Spleen (tissue), 11 donors: ENCODE measurements at regions not wholly inside any gene's neighbourhood (a gene's known extent, or its start where the extent isn't known, plus 50 kb on each side); places are given as distances from the start of the nearest gene placed in this dataset.

ENCODE experiments used
- DNase-seq: peaks from one replicate; pipeline ENCODE4 v3.0.0-alpha.2; 2020
- H3K27ac ChIP-seq, 8 donors: fragments of 200-600 bp; sonication (generic) in 7 of 8; 1 replicate in 4 of 8; 2 replicates in 4 of 8; pipeline versions ENCODE4 v1.5.0 to v1.8.0; 2016 to 2021; ENCODE audit warnings: inconsistent platforms in 4 of 8, mild to moderate bottlenecking in 4 of 8, moderate library complexity in 1 of 8
- H3K27me3 ChIP-seq, 7 donors: fragments of 200-600 bp; sonication (generic) in 6 of 7; replicated peaks in 1 of 7; 1 replicate in 4 of 7; 2 replicates in 3 of 7; pipeline versions ENCODE4 v1.5.0 to v1.8.0; 2016 to 2021; ENCODE audit warnings: inconsistent platforms in 3 of 7, mild to moderate bottlenecking in 1 of 7
- H3K36me3 ChIP-seq, 6 donors: fragments of 200-600 bp; sonication (generic) in 5 of 6; 1 replicate in 4 of 6; 2 replicates in 2 of 6; pipeline versions ENCODE4 v1.5.0 to v1.8.0; 2016 to 2021; ENCODE audit warnings: inconsistent platforms in 2 of 6
- H3K4me1 ChIP-seq, 6 donors: fragments of 200-600 bp; sonication (generic) in 5 of 6; 1 replicate in 3 of 6; 2 replicates in 3 of 6; pipeline versions ENCODE4 v1.5.0 to v1.8.0; 2016 to 2021; ENCODE audit warnings: inconsistent platforms in 3 of 6
- H3K4me3 ChIP-seq, 8 donors: fragments of 200-600 bp; sonication (generic) in 7 of 8; 1 replicate in 4 of 8; 2 replicates in 4 of 8; pipeline versions ENCODE4 v1.5.0 to v1.8.0; 2016 to 2021; ENCODE audit warnings: inconsistent platforms in 4 of 8, mild to moderate bottlenecking in 4 of 8, moderate library complexity in 2 of 8
- H3K9me3 ChIP-seq, 8 donors: fragments of 200-600 bp; sonication (generic) in 7 of 8; 1 replicate in 4 of 8; 2 replicates in 4 of 8; pipeline versions ENCODE4 v1.5.0 to v1.8.0; 2016 to 2021; ENCODE audit warnings: inconsistent platforms in 4 of 8
- CTCF ChIP-seq, 11 experiments: fragments of 200-600 bp in 7 of 11; fragments of 450-650 bp in 4 of 11; sonication (generic) in 4 of 11; IDR thresholded peaks in 8 of 11; conservative IDR thresholded peaks in 3 of 11; 1 replicate in 7 of 11; 2 replicates in 4 of 11; pipeline versions ENCODE4 v1.4.0 to v1.8.0; 2016 to 2021; ENCODE audit warnings: antibody characterized with exemption in 11 of 11, inconsistent platforms in 4 of 11, mild to moderate bottlenecking in 1 of 11
- POLR2A ChIP-seq, 3 donors: fragments of 450-650 bp; IDR thresholded peaks; one replicate each; pipeline ENCODE4 v1.5.1; 2017; ENCODE audit warnings: antibody characterized with exemption in 3 of 3, mild to moderate bottlenecking in 1 of 3
- POLR2AphosphoS5 ChIP-seq, 3 donors: sonication (generic); formaldehyde crosslinking; IDR thresholded peaks; one replicate each; pipeline ENCODE4 v1.5.1; 2017; ENCODE audit warnings: antibody characterized with exemption in 3 of 3
- WGBS, 5 donors: extraction: QIAGEN DNeasy Blood & Tissue Kit in 3 of 5; methylation state at CpG; one replicate each; pipeline versions ENCODE4 v1.1.5 to v1.1.7; 2013 to 2018; 5-methylcytosine and 5-hydroxymethylcytosine counted together
- intact Hi-C: fragments of 100-400 bp; cut with DNase I; formaldehyde crosslinking; loops from one replicate; pipeline ENCODE4 v1.15.0; 2023; ENCODE audit warnings: low total_unique reads
- donor health status: healthy with polysubstance abuse.
- donor health status: DM: no; HTN: no; CAD: no; lungs with moderate emphysema.
- donor health status: DM: no; HTN: no; CAD: no.
- donor health status: Bipolar disorder and iron deficiency.
- donor health status: healthy.
- donor health status: DM: no; HTN: no; CAD: no.
- donor health status: DM: yes; HTN: yes; CAD: no.

GRCh38 chr5:51476431-51476830, 93.2 kb downstream of the ISL1 start:
- Histone ChIP-seq H3K9me3 (no peaks in the 10 kb centered on the region), H3K27me3 (no peaks in the 10 kb centered on the region), H3K4me1 (no peaks in the 10 kb centered on the region), H3K4me3 (no peak overlapping the region), H3K27ac (no peak overlapping the region), H3K36me3 (no peaks in the 10 kb centered on the region)
- no peak for DNase-seq
- intact Hi-C loops: no loop called here
- no peak for TF ChIP-seq CTCF (IDR thresholded peaks at IDR 0.05 in 8 of 11, conservative IDR thresholded peaks at IDR 0.05 in 3 of 11)
- no peak for TF ChIP-seq POLR2AphosphoS5 (IDR thresholded peaks at IDR 0.05)
- TF ChIP-seq POLR2A (IDR thresholded peaks at IDR 0.05): no peak

GRCh38 chr5:51479840-51480239, 96.6 kb downstream of the ISL1 start:
- Histone ChIP-seq H3K27ac (no peak overlapping the region), H3K4me3 (no peak overlapping the region), H3K4me1 (no peaks in the 10 kb centered on the region), H3K36me3 (no peaks in the 10 kb centered on the region), H3K9me3 (no peaks in the 10 kb centered on the region), H3K27me3 (no peaks in the 10 kb centered on the region)
- WGBS, 5 donors: 65 to 86% (median 73%) methylated on average over 1 of the region's 1 CpG
- no peak for DNase-seq
- TF ChIP-seq POLR2A (IDR thresholded peaks at IDR 0.05): no peak
- TF ChIP-seq POLR2AphosphoS5 (IDR thresholded peaks at IDR 0.05): no peak
- no peak for TF ChIP-seq CTCF (IDR thresholded peaks at IDR 0.05 in 8 of 11, conservative IDR thresholded peaks at IDR 0.05 in 3 of 11)
- intact Hi-C loops: no loop called here

GRCh38 chr5:51484326-51484725, 101.1 kb downstream of the ISL1 start:
- Histone ChIP-seq H3K27me3 (no peaks in the 10 kb centered on the region), H3K4me3 (no peak overlapping the region), H3K27ac (no peak overlapping the region), H3K36me3 (no peaks in the 10 kb centered on the region), H3K4me1 (no peaks in the 10 kb centered on the region), H3K9me3 (no peaks in the 10 kb centered on the region)
- TF ChIP-seq POLR2A (IDR thresholded peaks at IDR 0.05) (no peak), POLR2AphosphoS5 (IDR thresholded peaks at IDR 0.05) (no peak), CTCF (IDR thresholded peaks at IDR 0.05 in 8 of 11, conservative IDR thresholded peaks at IDR 0.05 in 3 of 11) (no peak)
- intact Hi-C loops: no loop called here
- no peak for DNase-seq

DNA sequence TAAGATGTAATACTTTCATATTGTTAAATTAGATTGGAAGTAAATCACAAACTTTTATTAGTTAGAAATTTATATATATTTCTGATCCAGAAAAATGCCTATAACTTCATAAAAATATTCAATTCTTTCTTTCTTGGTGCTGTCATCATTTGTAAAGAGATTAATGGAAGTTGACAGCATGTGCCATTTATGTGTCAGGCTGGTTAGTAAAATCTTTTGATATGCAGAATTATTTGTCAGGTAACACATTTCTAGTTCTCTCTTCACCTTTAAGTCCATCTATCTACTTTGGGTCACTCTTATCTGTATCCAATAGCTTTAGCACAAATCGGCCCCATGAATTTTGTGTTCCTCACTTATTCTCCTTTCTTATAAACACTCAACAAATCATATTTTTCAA, 102.9 kb downstream of the ISL1 start:
- DNase-seq: no peak
- H3K36me3 ChIP-seq: no peaks in the 10 kb centered on the region
- 88 to 94% (median 93%) methylated on average over 1 of the region's 1 CpG for WGBS, 5 donors
- H3K4me1 ChIP-seq: no peaks in the 10 kb centered on the region
- no peaks in the 10 kb centered on the region for H3K9me3 ChIP-seq
- TF ChIP-seq POLR2A (IDR thresholded peaks at IDR 0.05) (no peak), CTCF (IDR thresholded peaks at IDR 0.05 in 8 of 11, conservative IDR thresholded peaks at IDR 0.05 in 3 of 11) (no peak), POLR2AphosphoS5 (IDR thresholded peaks at IDR 0.05) (no peak)
- intact Hi-C loops: no loop called here
- no peak overlapping the region for H3K27ac ChIP-seq
- no peak overlapping the region for H3K4me3 ChIP-seq
- H3K27me3 ChIP-seq: no peaks in the 10 kb centered on the region
